ENCODE measurements at regions not wholly inside any gene's neighbourhood (a gene's known extent, or its start where the extent isn't known, plus 50 kb on each side); places are given as distances from the start of the nearest gene placed in this dataset.

GRCh38 chr4:164012396-164013027 is 518.0 kb downstream of the TMA16 start:
- TF ChIP-seq CTCF (IDR thresholded peaks at IDR 0.05) (peak in 3 of 6 experiments; percentile 24 to 47 (median 39)), POLR2A (IDR thresholded peaks at IDR 0.05) (no peak)
